Astrocyte of the cerebellum (primary cell): ENCODE measurements at regions not wholly inside any gene's neighbourhood (a gene's known extent, or its start where the extent isn't known, plus 50 kb on each side); places are given as distances from the start of the nearest gene placed in this dataset.

ENCODE experiments used
- DNase-seq: peaks from one replicate; pipeline ENCODE4 v3.0.0-alpha.2; 2011; ENCODE audit warnings: low read depth
- H3K4me3 ChIP-seq: 2 replicates; pipeline ENCODE4 v1.5.1; 2011; ENCODE audit warnings: mild to moderate bottlenecking, low read depth, low read length, moderate library complexity
- CTCF ChIP-seq: IDR thresholded peaks from 2 replicates; pipeline ENCODE4 v1.5.1; 2012; ENCODE audit warnings: low read length, low read depth, moderate library complexity, mild to moderate bottlenecking; ENCODE audit errors: missing control alignments
- in situ Hi-C: cut with HindIII; loops from 2 replicates; pipeline ENCODE4 v1.10.0; 2017; ENCODE audit warnings: low sequenced_read_pairs

GRCh38 chr2:51120754-51121280 is 88.9 kb upstream of the NRXN1 start:
- in situ Hi-C loops = no loop called here
- no peak for DNase-seq
- H3K4me3 ChIP-seq = no peak overlapping the region

GRCh38 chr2:51111532-51111931 is 79.6 kb upstream of the NRXN1 start:
- in situ Hi-C loops = no loop called here
- DNase-seq = no peak
- H3K4me3 ChIP-seq = no peak overlapping the region
- no peak for TF ChIP-seq CTCF

More at GRCh38 chr2:51120754-51121280, 88.9 kb upstream of the NRXN1 start:
- TF ChIP-seq CTCF = no peak

GRCh38 chr2:51108794-51109193 is 76.9 kb upstream of the NRXN1 start:
- in situ Hi-C loops = no loop called here

GRCh38 chr2:51107841-51108240 is 75.9 kb upstream of the NRXN1 start:
- no peak for TF ChIP-seq CTCF
- no peak for DNase-seq
- H3K4me3 ChIP-seq = no peak overlapping the region
- in situ Hi-C loops = no loop called here

More at GRCh38 chr2:51108794-51109193, 76.9 kb upstream of the NRXN1 start:
- no peak for TF ChIP-seq CTCF
- no peak for DNase-seq
- H3K4me3 ChIP-seq = no peak overlapping the region

GRCh38 chr2:51105811-51106210 is 73.9 kb upstream of the NRXN1 start:
- TF ChIP-seq CTCF = no peak
- H3K4me3 ChIP-seq = no peak overlapping the region
- DNase-seq = no peak
- in situ Hi-C loops = no loop called here

GRCh38 chr2:51103205-51103604 is 71.3 kb upstream of the NRXN1 start:
- no peak for TF ChIP-seq CTCF
- no peak for DNase-seq
- no peak overlapping the region for H3K4me3 ChIP-seq
- in situ Hi-C loops = no loop called here
